DOHH2 (cell line): ENCODE measurements at regions not wholly inside any gene's neighbourhood (a gene's known extent, or its start where the extent isn't known, plus 50 kb on each side); places are given as distances from the start of the nearest gene placed in this dataset.
"Not testable (repeated sequence)": the region's sequence is repeated elsewhere in the genome, so short reads cannot be mapped to it uniquely, and the experiment has no call there.

ENCODE experiments used
- H3F3A ChIP-seq: fragments of 200-600 bp; sonication (generic), shearing (Covaris generic); 2 replicates; pipeline ENCODE4 v1.6.0; 2016; ENCODE audit warnings: antibody characterized with exemption, mild to moderate bottlenecking; ENCODE audit not compliant: control insufficient read depth, insufficient read depth
- H3K27ac ChIP-seq: fragments of 200-600 bp; sonication (generic); 2 replicates; pipeline ENCODE4 v1.5.1; 2014; ENCODE audit warnings: low read depth, mild to moderate bottlenecking, low read length, moderate library complexity
- H3K27me3 ChIP-seq: fragments of 200-600 bp; sonication (generic); 2 replicates; pipeline ENCODE4 v1.6.1; 2014; ENCODE audit warnings: mild to moderate bottlenecking, low read length, mixed read lengths; ENCODE audit not compliant: control insufficient read depth
- H3K36me3 ChIP-seq: fragments of 200-600 bp; sonication (generic); 2 replicates; pipeline ENCODE4 v1.6.1; 2014; ENCODE audit warnings: mild to moderate bottlenecking, low read length, moderate library complexity, mixed read lengths; ENCODE audit not compliant: control insufficient read depth
- H3K4me1 ChIP-seq: fragments of 200-600 bp; sonication (generic); 2 replicates; pipeline ENCODE4 v1.6.1; 2014; ENCODE audit warnings: mild to moderate bottlenecking, low read length, mixed read lengths; ENCODE audit not compliant: control insufficient read depth
- H3K4me2 ChIP-seq: fragments of 200-600 bp; sonication (generic); 2 replicates; pipeline ENCODE4 v1.6.0; 2014; ENCODE audit warnings: mild to moderate bottlenecking, low read length, moderate library complexity
- H3K4me3 ChIP-seq: fragments of 200-600 bp; sonication (generic); 2 replicates; pipeline ENCODE4 v1.5.1; 2014; ENCODE audit warnings: mild to moderate bottlenecking, low read length, mixed read lengths
- H3K79me2 ChIP-seq: fragments of 200-600 bp; sonication (generic); 2 replicates; pipeline ENCODE4 v1.6.1; 2014; ENCODE audit warnings: mild to moderate bottlenecking, low read length, mixed read lengths; ENCODE audit not compliant: control insufficient read depth
- H3K9me2 ChIP-seq: fragments of 200-600 bp; sonication (generic); replicated peaks from 2 replicates; pipeline ENCODE4 v1.6.1; 2014; ENCODE audit warnings: mild to moderate bottlenecking, low read length, mixed read lengths; ENCODE audit not compliant: control insufficient read depth
- H3K9me3 ChIP-seq: fragments of 200-600 bp; sonication (generic); 2 replicates; pipeline ENCODE4 v1.6.1; 2014; ENCODE audit warnings: antibody characterized with exemption, low read length, mixed read lengths; ENCODE audit not compliant: control insufficient read depth, insufficient read depth
- H4K20me1 ChIP-seq: fragments of 200-600 bp; sonication (generic); 2 replicates; pipeline ENCODE4 v1.6.0; 2014; ENCODE audit warnings: low read depth, mild to moderate bottlenecking, antibody characterized with exemption, low read length, moderate library complexity; ENCODE audit not compliant: control insufficient read depth, insufficient read depth
- EZH2phosphoT487 ChIP-seq: fragments of 200-600 bp; sonication (generic); IDR thresholded peaks from 2 replicates; pipeline ENCODE4 v1.6.1; 2017; ENCODE audit warnings: borderline replicate concordance, mild to moderate bottlenecking, antibody characterized with exemption, low read length, moderate library complexity, mixed read lengths
- TF ChIP-seq, protein P1 (sequence below): fragments of 200-600 bp; sonication (generic); IDR thresholded peaks from one replicate; pipeline ENCODE4 v1.5.1; 2014; ENCODE audit warnings: antibody characterized with exemption, mild to moderate bottlenecking, low read depth, low read length; ENCODE audit not compliant: poor library complexity, severe bottlenecking

DNA sequence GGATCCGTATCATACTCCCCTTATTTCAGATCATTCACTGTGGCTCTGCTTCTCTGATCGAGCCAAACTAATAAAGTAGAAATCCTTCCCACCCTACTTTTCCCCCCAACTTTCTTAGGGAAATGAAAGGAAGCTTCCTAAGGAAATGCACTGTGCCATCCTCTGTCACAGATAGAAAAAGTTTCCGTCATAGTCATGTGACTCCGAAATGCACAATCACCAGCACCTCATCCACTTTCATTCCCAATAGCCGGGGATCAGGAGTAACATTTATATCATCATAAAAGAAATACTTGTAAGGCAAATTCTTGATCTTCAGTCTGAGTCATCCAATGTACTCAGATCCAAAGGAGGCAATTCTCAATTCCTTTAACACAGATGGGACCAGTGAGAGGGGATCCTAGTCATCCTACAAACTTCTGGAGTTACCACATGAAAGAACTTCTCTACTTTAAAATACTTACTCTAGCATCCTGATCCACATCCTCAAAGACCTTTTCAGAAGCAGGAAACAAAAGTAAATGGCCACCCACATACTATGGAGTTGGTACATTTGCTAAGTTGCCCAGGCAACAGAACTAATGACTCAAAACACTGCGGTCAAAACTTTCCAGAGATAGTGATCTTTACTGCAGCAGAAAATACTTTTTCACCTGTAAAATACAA lies 97.8 kb upstream of the ZC3H11B start:
- H3K9me2 ChIP-seq: no peaks in the 10 kb centered on the region
- no peak overlapping the region for H3K27ac ChIP-seq
- no peak overlapping the region for H3K4me2 ChIP-seq

GRCh38 chr1:219708919-219709543 lies 96.1 kb upstream of the ZC3H11B start:
- no peaks in the 10 kb centered on the region for H3K4me1 ChIP-seq
- H3K27me3 ChIP-seq: no peaks in the 10 kb centered on the region
- H3K36me3 ChIP-seq: no peaks in the 10 kb centered on the region
- H3K9me3 ChIP-seq: no peaks in the 10 kb centered on the region
- H4K20me1 ChIP-seq: no peaks in the 10 kb centered on the region
- TF ChIP-seq, protein P1, sequence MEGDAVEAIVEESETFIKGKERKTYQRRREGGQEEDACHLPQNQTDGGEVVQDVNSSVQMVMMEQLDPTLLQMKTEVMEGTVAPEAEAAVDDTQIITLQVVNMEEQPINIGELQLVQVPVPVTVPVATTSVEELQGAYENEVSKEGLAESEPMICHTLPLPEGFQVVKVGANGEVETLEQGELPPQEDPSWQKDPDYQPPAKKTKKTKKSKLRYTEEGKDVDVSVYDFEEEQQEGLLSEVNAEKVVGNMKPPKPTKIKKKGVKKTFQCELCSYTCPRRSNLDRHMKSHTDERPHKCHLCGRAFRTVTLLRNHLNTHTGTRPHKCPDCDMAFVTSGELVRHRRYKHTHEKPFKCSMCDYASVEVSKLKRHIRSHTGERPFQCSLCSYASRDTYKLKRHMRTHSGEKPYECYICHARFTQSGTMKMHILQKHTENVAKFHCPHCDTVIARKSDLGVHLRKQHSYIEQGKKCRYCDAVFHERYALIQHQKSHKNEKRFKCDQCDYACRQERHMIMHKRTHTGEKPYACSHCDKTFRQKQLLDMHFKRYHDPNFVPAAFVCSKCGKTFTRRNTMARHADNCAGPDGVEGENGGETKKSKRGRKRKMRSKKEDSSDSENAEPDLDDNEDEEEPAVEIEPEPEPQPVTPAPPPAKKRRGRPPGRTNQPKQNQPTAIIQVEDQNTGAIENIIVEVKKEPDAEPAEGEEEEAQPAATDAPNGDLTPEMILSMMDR: no peak
- TF ChIP-seq EZH2phosphoT487: no peak
- H3F3A ChIP-seq: no peaks in the 10 kb centered on the region
- no peak overlapping the region for H3K4me2 ChIP-seq
- H3K79me2 ChIP-seq: no peaks in the 10 kb centered on the region
- no peaks in the 10 kb centered on the region for H3K9me2 ChIP-seq
- no peak overlapping the region for H3K27ac ChIP-seq
- H3K4me3 ChIP-seq: no peak overlapping the region

More for the DNA sequence above, 97.8 kb upstream of the ZC3H11B start:
- no peaks in the 10 kb centered on the region for H4K20me1 ChIP-seq
- no peaks in the 10 kb centered on the region for H3K36me3 ChIP-seq
- H3K27me3 ChIP-seq: no peaks in the 10 kb centered on the region
- no peaks in the 10 kb centered on the region for H3F3A ChIP-seq
- H3K9me3 ChIP-seq: no peaks in the 10 kb centered on the region
- no peaks in the 10 kb centered on the region for H3K79me2 ChIP-seq
- H3K4me1 ChIP-seq: no peaks in the 10 kb centered on the region
- TF ChIP-seq, protein P1: no peak
- no peak for TF ChIP-seq EZH2phosphoT487
- no peak overlapping the region for H3K4me3 ChIP-seq

DNA sequence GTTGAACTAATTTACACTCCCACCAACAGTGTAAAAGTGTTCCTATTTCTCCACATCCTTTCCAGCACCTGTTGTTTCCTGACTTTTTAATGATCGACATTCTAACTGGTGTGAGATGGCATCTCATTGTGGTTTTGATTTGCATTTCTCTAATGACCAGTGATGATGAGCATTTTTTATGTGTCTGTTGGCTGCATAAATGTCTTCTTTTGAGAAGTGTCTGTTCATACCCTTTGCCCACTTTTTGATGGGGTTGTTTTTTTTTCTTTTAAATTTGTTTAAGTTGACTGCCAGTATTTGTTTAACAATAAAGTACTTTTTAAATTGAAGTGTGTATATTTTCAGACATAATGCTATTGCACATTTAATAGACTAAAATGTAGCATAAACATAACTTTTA lies 95.0 kb upstream of the ZC3H11B start:
- H3K36me3 ChIP-seq, H3K4me1 ChIP-seq, H3K4me3 ChIP-seq, H3K4me2 ChIP-seq, H3K27me3 ChIP-seq, H3F3A ChIP-seq, H3K79me2 ChIP-seq, H3K9me3 ChIP-seq, H3K9me2 ChIP-seq, H3K27ac ChIP-seq, H4K20me1 ChIP-seq: not testable (repeated sequence)

DNA sequence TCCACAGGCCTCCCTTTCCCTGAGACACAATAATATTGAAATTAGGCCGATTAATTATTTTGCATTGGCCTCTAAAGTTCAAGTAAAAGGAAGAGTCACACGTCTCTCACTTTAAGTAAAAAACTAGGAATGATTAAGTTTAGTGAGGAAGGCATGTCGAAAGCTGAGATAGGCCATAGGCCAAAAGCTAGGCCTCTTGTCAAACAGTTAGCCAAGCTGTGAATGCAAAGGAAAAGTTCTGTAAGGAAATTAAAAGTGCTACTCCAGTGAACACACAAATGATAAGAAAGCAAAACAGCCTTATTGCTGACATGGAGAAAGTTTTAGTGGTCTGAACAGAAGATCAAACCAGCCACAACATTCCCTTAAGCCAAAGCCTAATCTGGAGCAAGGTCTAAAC lies 91.4 kb upstream of the ZC3H11B start:
- not testable (repeated sequence) for H3F3A ChIP-seq, H3K4me2 ChIP-seq, H3K9me3 ChIP-seq, H3K79me2 ChIP-seq, H3K4me3 ChIP-seq, H3K9me2 ChIP-seq, H4K20me1 ChIP-seq, H3K27ac ChIP-seq, H3K27me3 ChIP-seq, H3K36me3 ChIP-seq, H3K4me1 ChIP-seq
